Left lobe of liver (tissue), 2 donors: ENCODE measurements at regions not wholly inside any gene's neighbourhood (a gene's known extent, or its start where the extent isn't known, plus 50 kb on each side); places are given as distances from the start of the nearest gene placed in this dataset.

ENCODE experiments used
- ATAC-seq: fragments of 200-7000 bp; cut with Tn5 transposase; one replicate; pipeline ENCODE4 v1.9.1; 2020; ENCODE audit warnings: mild to moderate bottlenecking, moderate library complexity
- DNase-seq: peaks from one replicate; pipeline ENCODE4 v3.0.0-alpha.2; 2020; ENCODE audit warnings: low spot score
- donor health status: DM: no; HTN: no; CAD: no; lungs with moderate emphysema.
- donor health status: DM: no; HTN: yes; CAD: no.

DNA sequence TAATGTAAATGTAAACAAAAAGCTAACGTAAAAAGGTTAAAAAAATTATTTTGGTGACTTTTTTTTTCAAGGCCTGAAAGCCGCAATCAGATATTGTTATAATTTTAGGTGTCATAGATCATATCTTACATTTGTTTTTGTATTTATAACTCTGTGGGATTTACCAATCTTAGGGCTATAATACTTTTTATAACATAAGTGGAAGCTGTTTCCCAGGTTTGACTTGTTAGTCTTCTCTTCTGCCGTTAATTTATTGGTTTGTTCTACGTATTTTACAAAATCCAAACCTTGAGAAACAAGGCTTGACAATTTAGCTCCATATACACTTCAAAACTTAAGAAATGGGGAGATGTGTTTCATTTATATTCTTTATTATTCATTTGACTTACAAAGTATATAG lies 119.4 kb downstream of the EVX1 start:
- no peak for ATAC-seq
- DNase-seq: no peak

DNA sequence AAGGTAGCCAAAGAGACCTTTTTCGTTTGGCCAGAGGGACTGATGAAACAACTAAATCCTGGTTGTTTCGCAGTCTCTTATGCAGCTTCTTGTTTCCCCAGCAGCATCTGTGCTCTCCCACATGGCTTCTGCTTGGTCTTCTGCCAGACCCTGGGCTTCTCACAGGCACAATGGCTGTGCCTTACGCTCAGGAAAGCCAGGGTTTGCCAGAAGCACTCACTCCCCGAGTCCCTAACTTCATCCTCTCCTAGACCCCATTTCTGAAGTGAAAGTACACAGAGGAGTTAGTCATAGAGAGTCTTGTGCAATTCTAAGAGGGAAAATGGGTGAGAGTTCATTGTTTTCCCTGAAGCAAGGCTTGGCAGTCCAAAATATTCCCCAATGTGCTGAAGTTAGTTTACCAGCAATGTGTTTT lies 121.7 kb downstream of the EVX1 start:
- peak; percentile 91 for ATAC-seq
- DNase-seq: peak; percentile 58

DNA sequence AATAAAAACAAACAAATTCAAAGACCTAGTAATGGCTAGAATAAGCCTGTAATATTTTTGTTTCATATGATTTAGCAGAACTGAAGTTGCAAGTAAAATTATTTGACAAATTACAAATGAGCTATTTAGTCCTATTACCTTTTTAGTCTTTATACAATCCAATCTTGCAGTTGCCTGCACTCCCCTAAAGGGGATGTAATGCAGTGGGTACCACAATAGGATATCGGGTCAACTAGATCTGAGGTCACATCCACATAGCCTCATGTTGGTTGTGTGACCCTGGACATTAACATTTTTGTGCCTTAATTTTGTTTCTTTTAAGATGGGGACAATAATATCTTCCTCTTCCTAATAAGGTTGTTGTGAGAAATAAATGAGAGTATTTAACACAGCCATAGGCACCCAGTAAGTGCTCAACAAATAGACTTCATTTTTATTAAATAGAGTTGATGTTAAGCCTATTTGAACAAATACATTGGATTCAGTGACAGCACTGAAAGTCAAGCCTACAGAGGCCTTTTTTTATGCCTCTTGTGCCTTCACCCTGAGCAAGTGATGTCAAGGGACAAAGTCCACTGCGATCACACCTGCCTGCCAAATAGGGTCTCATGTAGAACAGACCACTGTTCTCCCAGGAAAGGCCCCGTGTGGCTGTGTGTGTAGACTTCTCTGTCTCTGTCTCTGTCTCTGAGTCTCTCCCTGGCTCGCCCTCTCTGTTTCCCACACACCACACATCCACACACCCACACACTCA lies 124.8 kb downstream of the EVX1 start:
- ATAC-seq (no peak), DNase-seq (no peak)

DNA sequence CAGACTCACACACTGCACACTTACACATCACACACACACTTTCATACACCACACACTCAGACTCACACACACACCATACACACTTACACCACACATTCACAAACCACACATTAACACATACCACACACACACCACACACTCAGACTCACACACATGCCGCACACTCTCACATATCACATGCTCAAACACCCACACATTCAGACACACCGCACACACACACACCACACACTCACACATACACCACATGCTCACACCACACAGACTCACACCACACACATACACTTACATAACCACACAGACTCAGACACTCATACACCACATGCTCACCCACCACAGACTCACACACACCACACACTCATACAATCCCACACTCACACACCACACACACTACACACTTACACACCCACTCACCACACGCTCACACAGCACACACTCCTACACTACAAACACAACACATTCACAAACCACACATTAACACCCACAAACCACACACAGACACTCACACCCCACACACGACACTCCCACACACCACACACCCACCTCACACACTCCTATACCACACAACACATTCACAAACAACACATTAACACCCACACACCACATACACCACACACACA lies 125.4 kb downstream of the EVX1 start:
- ATAC-seq (no peak), DNase-seq (no peak)

DNA sequence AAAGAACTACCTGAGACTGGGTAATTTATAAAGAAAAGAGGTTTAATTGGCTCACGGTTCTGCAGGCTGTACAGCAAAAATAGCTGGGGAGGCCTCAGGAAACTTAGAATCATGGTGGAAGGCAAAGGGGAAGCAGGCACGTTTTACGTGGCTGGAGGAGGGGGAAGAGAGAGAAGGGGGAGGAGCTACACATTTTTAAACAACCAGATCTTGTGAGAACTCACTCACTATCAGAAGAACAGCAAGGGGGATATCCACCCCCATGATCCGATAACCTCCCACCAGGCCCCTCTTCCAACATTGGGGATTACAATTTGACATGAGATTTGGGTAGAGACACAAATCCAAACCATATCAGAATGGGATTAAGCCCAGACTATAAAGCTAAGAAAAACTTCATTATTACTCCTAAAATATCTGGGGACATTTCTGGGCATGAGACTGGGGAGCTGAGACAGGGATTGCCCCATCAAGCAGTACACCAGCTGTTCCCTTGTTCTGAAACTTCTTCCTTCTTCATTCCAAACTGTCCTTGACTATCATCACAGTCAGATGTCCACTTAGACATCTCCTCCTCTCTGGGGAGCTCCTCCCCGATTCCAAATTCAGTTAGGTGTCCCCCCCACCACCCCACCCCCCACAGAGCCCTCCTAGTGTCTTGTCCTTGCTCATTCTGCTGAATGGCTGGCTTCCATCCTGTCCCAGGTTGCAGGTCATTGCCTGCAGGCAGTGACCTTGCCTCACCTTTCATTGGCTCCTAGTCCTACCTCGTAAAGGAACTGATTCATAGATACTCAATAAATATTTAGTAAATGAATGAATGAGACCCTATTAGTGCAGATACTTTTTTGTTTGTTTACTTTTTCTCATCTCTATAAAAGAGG lies 132.6 kb downstream of the EVX1 start:
- ATAC-seq: peak; percentile 54

DNA sequence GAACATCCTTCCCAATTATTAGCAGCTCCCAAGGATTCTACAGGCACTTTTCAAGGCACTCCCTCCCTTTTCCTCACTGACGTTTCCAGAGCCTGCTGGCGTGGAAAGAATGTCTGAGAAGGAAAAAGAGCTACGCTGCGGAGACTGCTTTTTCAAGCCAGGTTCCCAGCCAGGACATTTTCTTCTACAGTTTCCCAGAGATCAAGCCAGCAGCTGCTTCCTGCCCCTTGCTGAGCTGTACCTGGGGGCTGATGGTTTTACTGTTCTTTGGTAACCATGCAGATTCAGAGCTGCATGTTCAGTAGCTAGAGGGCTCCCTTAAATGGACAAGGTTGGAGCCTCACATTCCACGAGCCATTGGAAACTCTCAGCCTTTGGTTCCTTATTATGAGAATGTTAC lies 133.4 kb downstream of the EVX1 start:
- no peak for ATAC-seq

More for the DNA sequence above, 132.6 kb downstream of the EVX1 start:
- DNase-seq: no peak

DNA sequence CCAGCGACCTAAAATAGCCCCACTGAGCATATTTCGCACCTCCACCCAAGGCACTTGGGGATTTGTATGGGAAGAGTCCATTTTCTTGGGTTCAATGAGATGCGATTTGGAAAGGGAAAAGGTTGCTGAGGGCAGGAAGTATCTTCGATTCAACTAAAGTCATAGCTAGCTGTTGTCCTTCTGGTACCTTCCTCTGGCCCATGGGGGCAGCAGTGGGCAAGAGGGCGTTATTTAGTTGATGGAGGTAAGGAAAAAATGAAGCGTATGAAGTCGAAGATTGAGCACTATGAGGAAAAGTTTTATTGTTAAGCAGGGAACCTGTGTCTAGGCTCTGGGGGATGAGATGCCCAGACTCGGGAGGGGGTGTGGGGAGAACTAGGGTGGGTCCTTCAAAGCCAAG lies 135.4 kb downstream of the EVX1 start:
- no peak for ATAC-seq
- no peak for DNase-seq

More for the DNA sequence above, 133.4 kb downstream of the EVX1 start:
- no peak for DNase-seq

DNA sequence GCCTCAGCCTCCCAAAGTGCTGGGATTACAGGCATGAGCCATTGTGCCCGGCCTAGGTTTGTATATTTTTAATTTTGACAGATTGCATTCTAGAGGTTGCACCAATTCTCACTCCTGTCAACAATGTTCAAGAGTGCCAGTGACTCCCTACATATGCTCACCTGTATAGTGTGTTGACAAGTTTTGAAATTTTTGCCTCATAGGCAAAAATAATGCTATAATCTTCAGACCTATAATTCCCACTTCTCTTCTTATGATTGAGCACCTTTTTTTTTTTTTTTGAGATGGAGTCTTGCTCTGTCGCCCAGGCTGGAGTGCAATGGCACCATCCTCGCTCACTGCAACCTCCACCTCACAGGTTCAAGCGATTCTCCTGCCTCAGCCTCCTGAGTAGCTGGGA lies 139.7 kb downstream of the EVX1 start:
- DNase-seq (no peak), ATAC-seq (no peak)

DNA sequence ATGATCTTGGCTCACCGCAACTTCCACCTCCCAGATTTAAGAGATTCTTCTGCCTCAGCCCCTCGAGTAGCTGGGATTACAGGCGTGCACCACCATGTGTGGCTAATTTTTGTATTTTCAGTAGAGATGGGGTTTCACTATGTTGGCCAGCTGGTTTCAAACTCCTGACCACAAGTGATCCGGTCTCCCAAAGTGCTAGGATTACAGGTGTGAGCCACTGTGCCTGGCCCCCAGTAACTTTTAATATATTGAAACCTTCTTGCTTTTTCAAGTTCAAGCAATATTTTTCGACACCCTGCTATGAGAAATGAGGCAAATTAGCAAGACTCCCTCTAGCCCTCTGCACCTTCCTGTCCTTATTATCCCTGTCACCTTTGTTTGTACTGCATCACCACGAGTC lies 144.0 kb downstream of the EVX1 start:
- DNase-seq (no peak), ATAC-seq (no peak)

DNA sequence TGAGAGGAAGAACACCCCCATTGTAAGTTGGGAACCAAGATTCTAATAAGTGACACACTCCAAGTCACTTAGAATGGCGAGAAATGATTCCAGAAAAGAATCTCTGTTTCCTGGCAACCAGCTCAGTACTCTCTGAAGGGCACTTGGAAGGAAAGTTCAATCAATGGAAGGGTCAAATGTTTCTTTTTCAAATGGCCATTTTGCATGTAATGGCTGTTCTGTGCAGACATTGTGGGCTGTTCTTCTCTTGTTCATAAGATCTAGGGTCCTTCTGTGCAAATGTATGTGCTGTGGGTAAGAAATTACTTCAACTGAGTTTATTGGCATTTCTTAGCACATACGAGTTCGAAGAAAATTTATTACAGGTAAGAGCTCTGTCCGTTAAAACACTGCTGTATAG lies 145.3 kb downstream of the EVX1 start:
- ATAC-seq (no peak), DNase-seq (no peak)

DNA sequence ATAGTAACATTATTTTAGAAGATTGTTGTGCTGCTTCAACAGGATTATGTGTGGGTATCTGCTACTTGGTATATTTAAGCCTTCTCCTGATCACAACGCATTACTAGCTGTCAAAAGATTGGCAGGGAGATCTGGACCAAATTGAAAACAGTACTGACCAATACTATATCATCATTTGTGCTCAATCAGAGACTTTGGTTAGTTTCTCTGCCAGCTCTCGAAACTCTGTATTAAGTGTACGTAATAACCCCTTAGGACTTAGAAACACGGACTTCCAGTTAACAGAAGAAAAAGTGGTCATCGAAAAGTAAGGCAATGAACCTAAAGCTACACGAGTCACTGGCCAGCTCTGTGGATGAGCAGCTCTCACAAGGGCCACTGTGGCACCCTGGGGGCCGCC lies 146.0 kb downstream of the EVX1 start:
- ATAC-seq (no peak), DNase-seq (no peak)

DNA sequence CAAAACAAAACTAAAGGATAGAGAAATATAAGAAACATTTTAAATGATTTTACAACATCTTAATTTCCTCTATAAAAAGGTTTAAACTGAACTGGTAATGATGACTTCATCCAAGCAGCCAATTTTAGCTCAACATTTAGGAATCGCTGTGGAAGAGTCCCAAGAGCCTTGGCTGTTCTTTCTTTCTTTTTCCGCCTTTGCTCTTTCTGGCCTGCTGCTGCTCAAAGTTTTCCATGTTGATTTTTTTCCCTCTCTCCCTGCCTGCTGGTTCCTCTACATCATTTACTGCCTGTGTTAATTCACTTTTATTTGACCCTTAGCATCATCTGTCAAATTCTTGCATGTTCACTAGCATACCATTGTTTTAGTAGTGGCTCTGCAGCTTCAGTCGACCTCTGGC lies 146.9 kb downstream of the EVX1 start:
- DNase-seq: no peak
- no peak for ATAC-seq

DNA sequence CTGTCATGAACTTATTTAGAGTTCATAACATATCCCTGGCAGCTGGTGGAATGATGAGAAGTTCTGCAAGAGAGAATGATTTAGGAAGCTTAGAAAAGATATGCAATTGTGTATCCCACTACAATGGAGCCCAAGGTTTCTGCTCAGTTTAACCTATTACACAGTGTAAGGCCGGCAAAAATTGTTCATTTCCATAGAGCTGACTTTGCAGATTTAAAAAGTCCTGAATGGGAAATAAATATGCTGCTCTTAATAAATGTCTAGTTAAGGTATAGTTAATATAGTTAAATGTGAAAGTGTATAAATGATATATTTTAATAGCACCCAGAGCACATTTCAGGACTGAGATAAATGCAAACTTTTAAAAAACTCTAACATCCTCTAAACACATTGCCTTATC lies 149.9 kb downstream of the EVX1 start:
- no peak for DNase-seq
- ATAC-seq: no peak

DNA sequence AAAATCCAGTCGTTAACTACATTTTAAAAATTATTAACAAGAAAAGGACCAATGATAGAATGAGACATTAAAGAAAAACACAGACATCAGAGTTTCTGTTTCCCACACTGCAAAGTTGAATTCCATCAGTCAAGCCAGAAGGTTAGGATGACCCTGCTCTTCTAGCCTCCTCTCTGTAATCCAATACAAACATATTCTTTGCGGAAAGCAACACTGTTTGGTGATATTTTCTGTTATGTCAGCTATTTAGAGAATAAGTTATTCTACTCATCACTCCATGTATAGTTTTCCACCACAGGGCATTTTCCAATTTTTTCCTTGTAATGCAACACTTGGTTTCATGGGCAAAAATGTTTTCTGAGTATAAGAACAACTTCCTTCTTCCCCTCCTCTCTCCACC lies 152.3 kb downstream of the EVX1 start:
- ATAC-seq: no peak
- DNase-seq: no peak

DNA sequence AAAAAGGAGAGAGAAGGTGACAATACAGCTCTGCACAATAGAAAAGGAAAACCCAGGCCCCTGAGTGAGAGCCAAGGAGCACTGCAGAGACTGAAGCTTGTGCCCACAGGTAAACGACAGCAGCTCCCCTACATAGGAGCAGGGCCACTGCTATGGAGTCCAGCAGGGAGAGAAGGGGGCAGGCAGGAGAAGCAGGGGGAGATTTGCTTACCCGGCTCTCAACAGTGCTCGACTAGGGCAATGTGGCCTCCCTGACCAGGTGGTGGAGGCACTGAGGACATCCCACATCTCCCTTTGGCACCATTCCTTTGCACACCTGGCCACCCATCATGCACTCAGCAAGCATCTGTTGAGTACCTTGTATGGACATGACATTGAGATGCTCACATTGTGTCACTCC lies 153.0 kb downstream of the EVX1 start:
- DNase-seq (no peak), ATAC-seq (no peak)

DNA sequence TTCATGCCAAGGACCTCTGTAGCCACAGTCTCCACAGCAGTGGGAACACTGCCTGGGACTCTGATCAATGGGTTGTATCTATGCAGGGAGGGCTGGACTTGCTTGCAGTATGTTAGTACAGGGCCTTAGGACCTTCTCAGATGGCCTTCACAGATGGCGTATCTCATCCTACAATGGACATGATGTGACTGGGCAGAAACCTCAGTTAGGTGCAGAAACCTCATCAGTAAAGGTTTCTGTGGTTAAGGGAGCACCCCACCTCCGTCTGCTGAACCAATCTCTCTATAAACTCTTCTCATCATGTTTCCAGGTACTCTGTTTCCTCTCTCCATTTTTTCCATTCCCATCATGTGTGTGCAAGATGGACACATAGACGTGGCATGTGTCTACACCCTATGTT lies 154.9 kb downstream of the EVX1 start:
- ATAC-seq (no peak), DNase-seq (no peak)

DNA sequence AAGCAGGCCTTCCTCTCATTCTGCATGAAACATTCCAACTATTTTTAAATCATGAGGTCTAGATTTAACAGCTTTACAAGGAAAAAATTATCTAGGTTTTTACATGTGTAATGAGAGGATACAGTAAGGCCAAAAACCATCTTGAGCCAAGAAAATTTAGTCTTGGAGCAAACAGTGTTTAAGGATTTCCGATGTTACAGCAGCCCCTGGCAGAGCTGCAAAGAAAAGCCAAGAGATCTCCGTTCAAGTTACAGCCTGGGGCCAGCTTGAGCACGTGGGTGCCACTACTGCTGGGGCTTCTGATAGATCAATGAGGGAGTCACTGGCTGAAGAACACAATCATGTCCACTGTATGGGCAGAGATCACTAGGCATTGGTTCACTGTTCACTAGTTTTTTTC lies 156.2 kb downstream of the EVX1 start:
- DNase-seq (no peak), ATAC-seq (no peak)

DNA sequence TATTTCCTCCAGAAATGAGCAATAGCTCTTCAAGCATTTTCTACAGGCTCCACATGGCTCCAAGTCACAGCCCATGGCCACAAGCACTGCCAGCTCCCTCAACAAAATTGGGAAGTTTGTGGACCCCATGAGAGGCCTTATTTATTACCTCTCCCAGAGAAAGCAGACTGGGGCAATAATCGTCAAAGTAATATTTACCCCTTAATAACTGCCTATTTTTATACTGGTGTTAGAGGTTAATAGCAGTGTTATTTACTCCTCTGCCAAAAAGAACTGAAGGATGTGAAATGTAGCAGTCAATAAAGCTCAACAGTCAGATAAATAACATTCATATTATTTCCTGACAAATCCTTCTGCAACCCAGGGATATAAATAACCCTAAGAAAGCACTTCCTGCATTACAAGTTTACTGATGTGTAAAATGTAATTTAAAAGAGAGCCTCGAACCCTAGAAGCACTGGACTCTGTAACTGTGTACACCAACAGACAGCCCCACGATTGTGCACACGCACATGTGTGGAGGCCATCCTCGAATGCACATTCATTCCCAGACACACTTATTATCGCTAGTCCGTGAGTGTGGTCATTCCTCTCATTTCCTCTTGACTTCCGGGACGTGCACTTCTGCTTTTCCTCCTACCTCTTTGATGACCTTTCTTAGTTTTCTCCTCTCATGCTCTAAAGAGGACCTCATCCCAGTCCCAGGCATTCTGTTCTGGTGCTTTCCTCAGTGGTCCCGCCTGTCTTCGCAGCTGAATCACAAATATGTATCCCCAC lies 157.4 kb downstream of the EVX1 start:
- ATAC-seq (no peak), DNase-seq (no peak)

DNA sequence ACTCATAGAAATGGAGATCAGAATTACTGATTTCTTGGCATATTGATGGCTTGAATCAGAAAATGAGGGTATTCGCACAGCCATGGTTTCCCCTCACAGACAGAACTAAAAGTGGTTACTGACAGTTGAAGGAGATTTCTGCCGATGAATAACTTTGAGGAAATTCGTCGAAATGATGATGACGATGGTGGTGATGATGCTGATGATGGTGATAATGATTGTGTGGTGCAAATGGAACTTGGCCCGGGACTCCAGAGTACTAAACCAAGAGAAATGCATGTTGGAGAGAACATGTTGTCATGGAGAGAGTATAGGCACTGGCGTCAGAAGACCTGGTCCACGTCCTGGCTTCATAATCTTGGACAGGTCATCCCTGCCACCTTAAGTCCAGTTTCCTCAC lies 163.2 kb downstream of the EVX1 start:
- DNase-seq: no peak
- no peak for ATAC-seq

DNA sequence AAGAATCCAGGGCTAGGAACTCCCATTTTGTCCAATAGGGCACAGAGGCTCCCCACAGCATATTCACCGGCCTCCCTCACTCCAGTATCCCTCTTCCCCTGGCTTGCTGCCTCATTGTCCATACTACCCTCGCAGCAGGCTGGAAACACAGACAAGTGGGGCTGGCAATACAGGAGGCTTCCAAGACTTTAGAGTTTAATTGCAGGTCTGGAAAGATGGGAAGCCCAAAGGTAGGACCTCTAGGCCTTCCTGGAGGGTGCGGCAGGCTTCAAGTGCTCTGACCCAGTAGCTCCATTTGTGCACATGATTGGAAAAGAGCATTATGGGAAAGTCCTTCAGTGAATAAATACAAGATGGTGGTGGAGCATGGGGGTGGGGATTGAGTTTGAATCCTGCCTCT lies 166.7 kb downstream of the EVX1 start:
- ATAC-seq: no peak

DNA sequence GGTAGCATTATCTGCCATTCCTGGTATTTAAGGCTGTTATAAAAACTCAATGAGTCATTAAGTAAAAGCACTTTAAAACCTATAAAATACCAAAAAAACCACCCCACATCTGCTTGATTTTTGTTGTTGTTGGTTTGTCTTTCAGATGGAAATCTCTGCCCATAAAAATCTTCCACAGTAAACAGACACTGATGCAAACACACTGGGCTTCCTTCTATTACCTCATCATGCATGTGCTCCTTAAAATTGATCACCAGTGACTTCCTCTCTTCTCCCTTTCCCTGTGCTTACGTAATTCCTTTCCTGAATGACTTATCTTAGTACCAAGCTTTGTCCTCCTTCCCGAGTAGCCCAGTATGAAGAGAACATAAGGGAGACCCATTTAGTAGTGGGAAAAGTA lies 167.2 kb downstream of the EVX1 start:
- DNase-seq: no peak
- ATAC-seq: no peak

More for the DNA sequence above, 166.7 kb downstream of the EVX1 start:
- DNase-seq: no peak
